IMR-90 (cell line): ENCODE measurements at regions not wholly inside any gene's neighbourhood (a gene's known extent, or its start where the extent isn't known, plus 50 kb on each side); places are given as distances from the start of the nearest gene placed in this dataset.

Experiments used
- ATAC-seq: fragments of 200-7000 bp; cut with Tn5 transposase; 2 replicates; pipeline ENCODE4 v1.9.1; 2020; ENCODE audit warnings: low read depth, mild to moderate bottlenecking, moderate library complexity
- BruUV-seq: library from RNA; stranded (reverse); fragments of 400-500 nt; replicated peaks from 2 replicates; lab custom pipeline; 2021; lab: Mats Ljungman, UMichigan
- CTCF ChIA-PET: fragments of 300-600 bp; formaldehyde crosslinking; extraction: SDS; loops from one replicate; lab custom pipeline; 2021; ENCODE audit warnings: antibody characterized with exemption; lab: Yijun Ruan, JAX
- POLR2A ChIA-PET: fragments of 300-600 bp; sonication (Branson Sonifier 250); formaldehyde crosslinking; loops from one replicate; lab custom pipeline; 2022; ENCODE audit warnings: antibody characterized with exemption; ENCODE audit not compliant: unreplicated experiment; lab: Charles Lee
- DNase-seq: peaks from one replicate; pipeline ENCODE4 v3.0.0; 2013
- H2AFZ ChIP-seq: replicated peaks from 2 replicates; pipeline ENCODE3; 2013; ENCODE audit warnings: low read length, mild to moderate bottlenecking; ENCODE audit not compliant: poor library complexity
- H2AK5ac ChIP-seq: 2 replicates; pipeline ENCODE4 v1.6.1; 2013; ENCODE audit warnings: low read depth, low read length, inconsistent platforms
- H2AK9ac ChIP-seq: replicated peaks from 2 replicates; pipeline ENCODE3; 2013; ENCODE audit warnings: mild to moderate bottlenecking, low read depth, low read length, moderate library complexity; ENCODE audit not compliant: poor library complexity
- H2BK120ac ChIP-seq: 2 replicates; pipeline ENCODE4 v1.6.1; 2013; ENCODE audit warnings: low read depth, low read length, inconsistent platforms
- H2BK15ac ChIP-seq: 3 replicates; pipeline ENCODE4 v1.6.1; 2013; ENCODE audit warnings: low read depth, low read length, inconsistent platforms
- H2BK20ac ChIP-seq: 2 replicates; pipeline ENCODE4 v1.6.1; 2013; ENCODE audit warnings: low read depth, mild to moderate bottlenecking, inconsistent platforms, low read length, moderate library complexity
- H2BK5ac ChIP-seq: 2 replicates; pipeline ENCODE4 v1.6.1; 2013; ENCODE audit warnings: mild to moderate bottlenecking, low read depth, low read length, inconsistent platforms; ENCODE audit not compliant: poor library complexity, severe bottlenecking
- H3K14ac ChIP-seq: replicated peaks from 2 replicates; pipeline ENCODE4 v1.6.1; 2013; ENCODE audit warnings: low read depth, low read length, inconsistent platforms
- H3K18ac ChIP-seq: 2 replicates; pipeline ENCODE4 v1.6.1; 2013; ENCODE audit warnings: low read depth, low read length, control low read depth
- H3K23ac ChIP-seq: 2 replicates; pipeline ENCODE4 v1.6.1; 2013; ENCODE audit warnings: low read depth, low read length, inconsistent platforms
- H3K27ac ChIP-seq: 2 replicates; pipeline ENCODE4 v1.5.1; 2013; ENCODE audit warnings: mild to moderate bottlenecking, control low read depth, low read length; ENCODE audit not compliant: insufficient read depth
- H3K27me3 ChIP-seq: 2 replicates; pipeline ENCODE4 v1.6.1; 2013; ENCODE audit warnings: low read length; ENCODE audit not compliant: control insufficient read depth, insufficient read depth
- H3K36me3 ChIP-seq: 2 replicates; pipeline ENCODE4 v1.6.1; 2013; ENCODE audit warnings: low read length, mixed read lengths; ENCODE audit not compliant: control insufficient read depth, insufficient read depth
- H3K4ac ChIP-seq: 2 replicates; pipeline ENCODE4 v1.6.1; 2013; ENCODE audit warnings: low read depth, low read length, inconsistent platforms
- H3K4me1 ChIP-seq: 2 replicates; pipeline ENCODE4 v1.6.1; 2013; ENCODE audit warnings: low read length, mixed read lengths; ENCODE audit not compliant: control insufficient read depth, insufficient read depth
- H3K4me2 ChIP-seq: 2 replicates; pipeline ENCODE4 v1.6.1; 2013; ENCODE audit warnings: low read depth, mild to moderate bottlenecking, control low read depth, low read length, moderate library complexity
- H3K4me3 ChIP-seq: 2 replicates; pipeline ENCODE4 v1.5.1; 2013; ENCODE audit warnings: low read depth, mild to moderate bottlenecking, control low read depth, low read length, moderate library complexity; ENCODE audit not compliant: insufficient read depth
- H3K56ac ChIP-seq: 2 replicates; pipeline ENCODE4 v1.6.1; 2013; ENCODE audit warnings: low read length, inconsistent platforms; ENCODE audit not compliant: insufficient read depth; ENCODE audit errors: extremely low read depth
- H3K79me1 ChIP-seq, 2 experiments: 2 replicates each; pipeline ENCODE4 v1.6.1; 2013; ENCODE audit warnings: low read length in 2 of 2, inconsistent platforms in 1 of 2, low read depth in 1 of 2
- H3K9ac ChIP-seq: 2 replicates; pipeline ENCODE4 v1.6.1; 2013; ENCODE audit warnings: low read depth, low read length, control low read depth
- H3K9me1 ChIP-seq: 2 replicates; pipeline ENCODE4 v1.6.1; 2013; ENCODE audit warnings: low read length, inconsistent platforms; ENCODE audit not compliant: insufficient read depth
- H3K9me3 ChIP-seq: 2 replicates; pipeline ENCODE4 v1.6.1; 2013; ENCODE audit warnings: low read length; ENCODE audit not compliant: control insufficient read depth, insufficient read depth
- H4K20me1 ChIP-seq: 2 replicates; pipeline ENCODE4 v1.6.1; 2013; ENCODE audit warnings: low read length, inconsistent platforms; ENCODE audit not compliant: insufficient read depth
- H4K5ac ChIP-seq: 2 replicates; pipeline ENCODE4 v1.6.1; 2013; ENCODE audit warnings: mild to moderate bottlenecking, low read depth, low read length, control low read depth
- H4K8ac ChIP-seq, 2 experiments: 2 replicates each; pipeline ENCODE4 v1.6.1; 2013; ENCODE audit warnings: low read depth in 2 of 2, low read length in 2 of 2, control low read depth in 1 of 2, inconsistent platforms in 1 of 2
- H4K91ac ChIP-seq: 2 replicates; pipeline ENCODE4 v1.6.1; 2013; ENCODE audit warnings: low read depth, low read length, inconsistent platforms; ENCODE audit not compliant: insufficient read depth
- BHLHE40 ChIP-seq: fragments of 150-350 bp; IDR thresholded peaks from 2 replicates; pipeline ENCODE4 v1.6.1; 2016; ENCODE audit warnings: mild to moderate bottlenecking, low read depth, low read length
- CTCF ChIP-seq: conservative IDR thresholded peaks from 2 replicates; pipeline ENCODE4 v1.5.1; 2012; ENCODE audit warnings: mild to moderate bottlenecking, low read depth, low read length, improper control_type of control experiment
- MXI1 ChIP-seq: IDR thresholded peaks from 2 replicates; pipeline ENCODE4 v1.6.1; 2012; ENCODE audit warnings: low read depth, mild to moderate bottlenecking, low read length, moderate library complexity, borderline replicate concordance
- RFX5 ChIP-seq: IDR thresholded peaks from 2 replicates; pipeline ENCODE4 v1.8.0; 2012; ENCODE audit warnings: low read depth, mild to moderate bottlenecking, low read length, moderate library complexity
- SMC3 ChIP-seq: fragments of 150-350 bp; IDR thresholded peaks from 2 replicates; pipeline ENCODE4 v1.6.1; 2016; ENCODE audit warnings: low read depth, mild to moderate bottlenecking, antibody characterized with exemption, low read length, moderate library complexity
- WGBS, 2 experiments: methylation state at CpG; one replicate each; pipeline versions ENCODE4 v1.1.5 to v1.1.7; 2013; ENCODE audit warnings: missing lambda C conversion rate in 2 of 2; ENCODE audit not compliant: insufficient read length in 1 of 2; ENCODE audit errors: extremely low coverage in 2 of 2; 5-methylcytosine and 5-hydroxymethylcytosine counted together
- dilution Hi-C: fragments of 300-500 bp; cut with HindIII; formaldehyde crosslinking; loops from one replicate; pipeline ENCODE4 v1.14.3; 2018; ENCODE audit warnings: low sequenced_read_pairs; ENCODE audit not compliant: unreplicated experiment
- in situ Hi-C: fragments of 300-500 bp; cut with MboI; formaldehyde crosslinking; loops from 3 replicates; pipeline ENCODE4 v1.14.3; 2019; ENCODE audit warnings: low sequenced_read_pairs, inconsistent platforms, mixed read lengths
- intact Hi-C: fragments of 100-400 bp; cut with micrococcal nuclease; formaldehyde crosslinking; loops from 2 replicates; pipeline ENCODE4 v1.10.0; 2022

DNA sequence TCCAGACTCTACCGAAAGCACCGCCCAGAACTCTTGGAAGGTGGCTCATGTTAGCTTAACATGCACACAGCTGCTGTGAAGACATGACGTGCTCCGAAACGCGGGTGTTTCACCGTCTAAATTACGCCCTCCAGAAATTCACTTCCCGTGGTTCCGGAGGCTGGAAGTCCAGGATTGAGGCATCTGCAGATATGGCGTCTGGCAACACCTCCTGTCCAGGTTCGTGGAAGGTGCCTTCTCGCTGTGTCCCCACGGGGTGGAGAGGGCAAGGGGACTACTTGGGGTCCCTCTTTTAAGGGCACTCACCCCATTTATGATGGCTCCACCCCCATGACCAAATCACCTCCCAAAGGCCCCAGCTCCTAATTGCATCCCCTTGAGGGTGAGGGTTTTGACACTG, 348.0 kb upstream of the IRX2 start:
- Histone ChIP-seq H3K4me3 (no peak overlapping the region), H4K5ac (no peak overlapping the region), H3K9ac (no peak overlapping the region), H3K79me1 (no peaks in the 10 kb centered on the region), H2BK5ac (no peak overlapping the region), H3K14ac (no peak overlapping the region), H2AFZ (no peak overlapping the region), H3K18ac (no peak overlapping the region), H3K27me3 (no peaks in the 10 kb centered on the region), H3K23ac (no peak overlapping the region), H3K9me3 (peaks cover 21% of the 10 kb centered on the region), H3K4ac (no peak overlapping the region), H2BK120ac (no peak overlapping the region), H4K8ac (no peak overlapping the region), H2BK20ac (no peak overlapping the region), H2AK5ac (no peak overlapping the region), H3K56ac (no peak overlapping the region), H3K36me3 (no peaks in the 10 kb centered on the region), H2AK9ac (no peak overlapping the region), H2BK15ac (no peak overlapping the region), H4K91ac (no peak overlapping the region), H3K9me1 (no peaks in the 10 kb centered on the region), H3K27ac (no peak overlapping the region), H3K4me1 (no peaks in the 10 kb centered on the region), H4K20me1 (no peaks in the 10 kb centered on the region), H3K4me2 (no peak overlapping the region)
- ChIA-PET CTCF (no interaction called here), POLR2A (no interaction called here)
- no peak for TF ChIP-seq MXI1
- TF ChIP-seq CTCF = no peak
- no peak for TF ChIP-seq SMC3
- TF ChIP-seq RFX5 = no peak
- TF ChIP-seq BHLHE40 = no peak
- 49% methylated on average over 5 of the region's 14 CpGs; no CpG with 5 or more reads in 1 of the 2 experiments for WGBS, 2 experiments
- no TSS peak for BruUV-seq
- intact Hi-C loops (no loop called here), dilution Hi-C loops (no loop called here), in situ Hi-C loops (no loop called here)
- ATAC-seq (no peak), DNase-seq (no peak)
